ENCODE measurements at regions not wholly inside any gene's neighbourhood (a gene's known extent, or its start where the extent isn't known, plus 50 kb on each side); places are given as distances from the start of the nearest gene placed in this dataset.

- Histone ChIP-seq H3K18ac (ENCODE audit: low read length) (no peak overlapping the region), H4K91ac (ENCODE audit: low read depth, low read length, poor library complexity) (no peak overlapping the region), H2BK120ac (ENCODE audit: low read depth, low read length) (no peak overlapping the region), H3K4me3 (ENCODE audit: low read length in 2 of 2) (no peak overlapping the region), H4K8ac (ENCODE audit: low read depth, low read length) (no peak overlapping the region), H3K4me2 (ENCODE audit: insufficient read depth, low read length, poor library complexity, severe bottlenecking) (no peak overlapping the region), H2BK15ac (ENCODE audit: low read length) (no peak overlapping the region), H2AFZ (ENCODE audit: low read length) (no peak overlapping the region), H3K14ac (ENCODE audit: low read length) (no peak overlapping the region), H3K4me1 (ENCODE audit: control insufficient read depth in 2 of 2, insufficient read depth in 1 of 2, low read depth in 1 of 2, low read length in 2 of 2) (no peaks in the 10 kb centered on the region), H3K27me3 (ENCODE audit: control insufficient read depth in 3 of 3, insufficient read depth in 3 of 3, low read depth in 1 of 3, low read length in 3 of 3) (no peaks in the 10 kb centered on the region), H3K4ac (ENCODE audit: low read length) (no peak overlapping the region), H3K9me3 (replicated peaks in 1 of 2; ENCODE audit: control insufficient read depth in 2 of 2, insufficient read depth in 1 of 2, low read depth in 1 of 2, low read length in 2 of 2) (peaks cover 3% of the 10 kb centered on the region in 2 donors), H3K23ac (ENCODE audit: low read depth, low read length, poor library complexity) (no peak overlapping the region), H3K9ac (ENCODE audit: low read depth, low read length, poor library complexity) (no peak overlapping the region), H3K79me1 (ENCODE audit: low read depth, low read length) (no peaks in the 10 kb centered on the region), H2AK5ac (ENCODE audit: low read depth, low read length) (no peak overlapping the region), H2BK5ac (ENCODE audit: low read length) (no peak overlapping the region), H3K27ac (replicated peaks; ENCODE audit: low read length) (no peak overlapping the region), H3K36me3 (replicated peaks in 1 of 2; ENCODE audit: control insufficient read depth in 2 of 2, insufficient read depth in 2 of 2, low read length in 2 of 2) (no peaks in the 10 kb centered on the region), H2BK12ac (ENCODE audit: low read length) (no peak overlapping the region)
- no CpG with 5 or more reads among the region's 7 CpGs for WGBS, 2 donors (ENCODE audit: extremely low coverage in 2 of 2, insufficient read length in 2 of 2, insufficient replicate concordance in 1 of 2)
- DNase-seq (ENCODE audit: low spot score): no peak
These were observed 181.1 kb downstream of the HIPK3 start for GRCh38 chr11:33438301-33438700.

- H3K23ac ChIP-seq (ENCODE audit: low read depth, low read length, poor library complexity): no peak overlapping the region
- no peak overlapping the region for H3K18ac ChIP-seq (ENCODE audit: low read length)
- H3K79me1 ChIP-seq (ENCODE audit: low read depth, low read length): no peaks in the 10 kb centered on the region
- H2BK15ac ChIP-seq (ENCODE audit: low read length): no peak overlapping the region
- no CpG with 5 or more reads among the region's 1 CpG for WGBS, 2 donors (ENCODE audit: extremely low coverage in 2 of 2, insufficient read length in 2 of 2, insufficient replicate concordance in 1 of 2)
- H3K27me3 ChIP-seq (ENCODE audit: control insufficient read depth in 3 of 3, insufficient read depth in 3 of 3, low read depth in 1 of 3, low read length in 3 of 3): no peaks in the 10 kb centered on the region
- no peak overlapping the region for H2BK5ac ChIP-seq (ENCODE audit: low read length)
- H3K4me1 ChIP-seq (ENCODE audit: control insufficient read depth in 2 of 2, insufficient read depth in 1 of 2, low read depth in 1 of 2, low read length in 2 of 2): no peaks in the 10 kb centered on the region
- H3K4ac ChIP-seq (ENCODE audit: low read length): no peak overlapping the region
- no peak overlapping the region for H2BK120ac ChIP-seq (ENCODE audit: low read depth, low read length)
- H3K9ac ChIP-seq (ENCODE audit: low read depth, low read length, poor library complexity): no peak overlapping the region
- H3K4me2 ChIP-seq (ENCODE audit: insufficient read depth, low read length, poor library complexity, severe bottlenecking): no peak overlapping the region
- no peak overlapping the region for H2AK5ac ChIP-seq (ENCODE audit: low read depth, low read length)
- no peak overlapping the region for H2BK12ac ChIP-seq (ENCODE audit: low read length)
- no peak overlapping the region for H4K8ac ChIP-seq (ENCODE audit: low read depth, low read length)
- peak overlapping the region in 1 of 2 donors; percentile 14 for H3K4me3 ChIP-seq (ENCODE audit: low read length in 2 of 2)
- no peaks in the 10 kb centered on the region for H3K36me3 ChIP-seq (replicated peaks in 1 of 2; ENCODE audit: control insufficient read depth in 2 of 2, insufficient read depth in 2 of 2, low read length in 2 of 2)
- H2AFZ ChIP-seq (ENCODE audit: low read length): no peak overlapping the region
- no peak for DNase-seq (ENCODE audit: low spot score)
- H3K9me3 ChIP-seq (replicated peaks in 1 of 2; ENCODE audit: control insufficient read depth in 2 of 2, insufficient read depth in 1 of 2, low read depth in 1 of 2, low read length in 2 of 2): peaks cover 3% of the 10 kb centered on the region in 2 donors
- H3K14ac ChIP-seq (ENCODE audit: low read length): no peak overlapping the region
- no peak overlapping the region for H4K91ac ChIP-seq (ENCODE audit: low read depth, low read length, poor library complexity)
- no peak overlapping the region for H3K27ac ChIP-seq (replicated peaks; ENCODE audit: low read length)
These were observed 180.3 kb downstream of the HIPK3 start for GRCh38 chr11:33437529-33437928.

DNA sequence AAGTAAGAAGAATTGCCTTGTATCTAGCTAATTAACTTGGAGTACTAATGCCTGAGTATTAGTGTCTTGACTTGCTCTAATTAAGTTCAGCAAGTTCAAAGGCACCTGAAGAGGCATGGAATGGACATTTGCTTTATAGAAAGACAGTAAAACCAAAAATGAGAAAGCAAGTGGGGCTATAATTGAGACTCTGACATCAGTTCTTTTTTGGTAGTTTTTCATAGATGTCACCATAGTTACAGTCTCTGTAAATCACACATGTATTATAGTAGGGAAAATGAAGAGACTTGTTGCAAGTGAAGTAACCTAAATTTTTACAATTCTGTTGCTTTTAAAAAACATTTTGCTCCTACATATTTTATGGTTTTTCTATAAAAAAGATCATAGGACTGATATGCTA lies 178.0 kb downstream of the HIPK3 start:
- Histone ChIP-seq H3K23ac (ENCODE audit: low read depth, low read length, poor library complexity) (no peak overlapping the region), H3K9me3 (replicated peaks in 1 of 2; ENCODE audit: control insufficient read depth in 2 of 2, insufficient read depth in 1 of 2, low read depth in 1 of 2, low read length in 2 of 2) (peaks cover 3% of the 10 kb centered on the region in 2 donors), H3K36me3 (replicated peaks in 1 of 2; ENCODE audit: control insufficient read depth in 2 of 2, insufficient read depth in 2 of 2, low read length in 2 of 2) (no peaks in the 10 kb centered on the region), H3K27me3 (ENCODE audit: control insufficient read depth in 3 of 3, insufficient read depth in 3 of 3, low read depth in 1 of 3, low read length in 3 of 3) (no peaks in the 10 kb centered on the region), H3K14ac (ENCODE audit: low read length) (no peak overlapping the region), H3K27ac (replicated peaks; ENCODE audit: low read length) (no peak overlapping the region), H3K4me1 (ENCODE audit: control insufficient read depth in 2 of 2, insufficient read depth in 1 of 2, low read depth in 1 of 2, low read length in 2 of 2) (no peaks in the 10 kb centered on the region), H2AFZ (ENCODE audit: low read length) (no peak overlapping the region), H3K79me1 (ENCODE audit: low read depth, low read length) (no peaks in the 10 kb centered on the region), H2BK15ac (ENCODE audit: low read length) (no peak overlapping the region), H3K4ac (ENCODE audit: low read length) (no peak overlapping the region), H4K91ac (ENCODE audit: low read depth, low read length, poor library complexity) (no peak overlapping the region), H2AK5ac (ENCODE audit: low read depth, low read length) (no peak overlapping the region), H2BK5ac (ENCODE audit: low read length) (no peak overlapping the region), H3K4me2 (ENCODE audit: insufficient read depth, low read length, poor library complexity, severe bottlenecking) (no peak overlapping the region), H4K8ac (ENCODE audit: low read depth, low read length) (no peak overlapping the region), H3K9ac (ENCODE audit: low read depth, low read length, poor library complexity) (no peak overlapping the region), H2BK12ac (ENCODE audit: low read length) (no peak overlapping the region), H3K4me3 (ENCODE audit: low read length in 2 of 2) (no peak overlapping the region), H2BK120ac (ENCODE audit: low read depth, low read length) (no peak overlapping the region), H3K18ac (ENCODE audit: low read length) (no peak overlapping the region)
- no peak for DNase-seq (ENCODE audit: low spot score)

- H3K36me3 ChIP-seq (replicated peaks in 1 of 2; ENCODE audit: control insufficient read depth in 2 of 2, insufficient read depth in 2 of 2, low read length in 2 of 2): no peaks in the 10 kb centered on the region
- H3K4me1 ChIP-seq (ENCODE audit: control insufficient read depth in 2 of 2, insufficient read depth in 1 of 2, low read depth in 1 of 2, low read length in 2 of 2): no peaks in the 10 kb centered on the region
- H4K91ac ChIP-seq (ENCODE audit: low read depth, low read length, poor library complexity): no peak overlapping the region
- WGBS, 2 donors (ENCODE audit: extremely low coverage in 2 of 2, insufficient read length in 2 of 2, insufficient replicate concordance in 1 of 2): no CpG with 5 or more reads among the region's 1 CpG
- peak overlapping the region in 1 of 2 donors; percentile 50 for H3K4me3 ChIP-seq (ENCODE audit: low read length in 2 of 2)
- H3K4me2 ChIP-seq (ENCODE audit: insufficient read depth, low read length, poor library complexity, severe bottlenecking): no peak overlapping the region
- no peak overlapping the region for H2BK5ac ChIP-seq (ENCODE audit: low read length)
- H3K27me3 ChIP-seq (ENCODE audit: control insufficient read depth in 3 of 3, insufficient read depth in 3 of 3, low read depth in 1 of 3, low read length in 3 of 3): no peaks in the 10 kb centered on the region
- no peak overlapping the region for H3K18ac ChIP-seq (ENCODE audit: low read length)
- H3K9me3 ChIP-seq (replicated peaks in 1 of 2; ENCODE audit: control insufficient read depth in 2 of 2, insufficient read depth in 1 of 2, low read depth in 1 of 2, low read length in 2 of 2): peaks cover 3% of the 10 kb centered on the region in 2 donors
- H2AFZ ChIP-seq (ENCODE audit: low read length): no peak overlapping the region
- no peak overlapping the region for H2BK120ac ChIP-seq (ENCODE audit: low read depth, low read length)
- H2BK15ac ChIP-seq (ENCODE audit: low read length): no peak overlapping the region
- no peak overlapping the region for H2BK12ac ChIP-seq (ENCODE audit: low read length)
- H3K79me1 ChIP-seq (ENCODE audit: low read depth, low read length): no peaks in the 10 kb centered on the region
- no peak overlapping the region for H3K14ac ChIP-seq (ENCODE audit: low read length)
- no peak overlapping the region for H3K4ac ChIP-seq (ENCODE audit: low read length)
- no peak overlapping the region for H4K8ac ChIP-seq (ENCODE audit: low read depth, low read length)
- no peak overlapping the region for H3K9ac ChIP-seq (ENCODE audit: low read depth, low read length, poor library complexity)
- no peak for DNase-seq (ENCODE audit: low spot score)
- no peak overlapping the region for H2AK5ac ChIP-seq (ENCODE audit: low read depth, low read length)
- no peak overlapping the region for H3K23ac ChIP-seq (ENCODE audit: low read depth, low read length, poor library complexity)
- no peak overlapping the region for H3K27ac ChIP-seq (replicated peaks; ENCODE audit: low read length)
These were observed 177.1 kb downstream of the HIPK3 start for GRCh38 chr11:33434294-33434693.
